LHCN-M2 (cell line): ENCODE measurements at regions not wholly inside any gene's neighbourhood (a gene's known extent, or its start where the extent isn't known, plus 50 kb on each side); places are given as distances from the start of the nearest gene placed in this dataset.
"Not testable (repeated sequence)": the region's sequence is repeated elsewhere in the genome, so short reads cannot be mapped to it uniquely, and the experiment has no call there.

ENCODE experiments used
- DNase-seq: peaks from one replicate; pipeline ENCODE4 v3.0.0-alpha.2; 2012; ENCODE audit warnings: low read depth

GRCh38 chr2:228526687-228527086 is 345.2 kb upstream of the SPHKAP start:
- DNase-seq = no peak

- no peak for DNase-seq
These were observed 341.5 kb upstream of the SPHKAP start for GRCh38 chr2:228522977-228523376.

- no peak for DNase-seq
These were observed 340.8 kb upstream of the SPHKAP start for GRCh38 chr2:228522276-228522675.

GRCh38 chr2:228519561-228519960 is 338.1 kb upstream of the SPHKAP start:
- DNase-seq = no peak

- DNase-seq = no peak
These were observed 334.5 kb upstream of the SPHKAP start for GRCh38 chr2:228516019-228516418.

GRCh38 chr2:228513480-228513879 is 332.0 kb upstream of the SPHKAP start:
- not testable (repeated sequence) for DNase-seq

GRCh38 chr2:228509021-228509420 is 327.5 kb upstream of the SPHKAP start:
- no peak for DNase-seq

GRCh38 chr2:228507870-228508269 is 326.4 kb upstream of the SPHKAP start:
- no peak for DNase-seq

- no peak for DNase-seq
These were observed 325.8 kb upstream of the SPHKAP start for GRCh38 chr2:228507231-228507824.

- no peak for DNase-seq
These were observed 322.2 kb upstream of the SPHKAP start for GRCh38 chr2:228503731-228504130.

DNA sequence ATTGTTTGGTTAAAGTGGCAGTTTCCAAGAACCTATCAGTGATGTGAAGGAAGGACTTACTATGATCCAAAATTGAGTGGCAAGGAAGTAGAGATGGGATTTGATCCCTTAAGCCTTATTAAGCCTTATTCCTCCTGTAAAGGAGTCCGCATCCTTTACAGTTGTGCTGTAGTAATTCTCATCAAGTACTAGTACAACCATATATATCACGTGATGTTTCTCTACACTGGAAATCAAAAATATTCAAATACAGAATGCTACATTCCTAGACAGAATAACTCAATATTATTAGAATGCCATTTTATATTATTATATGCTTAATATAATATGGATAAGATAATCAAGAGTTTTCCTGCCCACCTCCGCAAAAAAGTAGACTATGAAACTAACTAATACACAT is 312.4 kb upstream of the SPHKAP start:
- DNase-seq = no peak

- no peak for DNase-seq
These were observed 297.5 kb upstream of the SPHKAP start for GRCh38 chr2:228479014-228479413.

DNA sequence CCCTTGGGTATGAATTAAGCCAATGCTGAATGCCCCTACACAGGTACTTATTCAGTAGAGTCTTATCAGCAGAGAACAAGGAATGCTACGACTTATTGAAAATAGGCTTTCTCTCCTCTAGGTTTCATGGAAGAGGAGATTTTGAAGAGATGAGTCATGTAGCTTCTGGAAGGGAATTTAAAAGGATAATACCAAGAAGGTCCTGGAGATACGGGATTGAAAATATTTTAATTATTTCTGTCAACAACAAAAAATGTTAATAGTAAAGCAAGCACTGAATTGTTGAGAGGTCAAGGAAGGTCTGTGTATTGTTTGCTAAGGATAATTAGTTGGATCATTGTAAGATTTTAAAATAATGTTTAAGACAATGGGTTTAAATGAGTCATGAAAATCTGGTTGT is 293.0 kb upstream of the SPHKAP start:
- DNase-seq = no peak

DNA sequence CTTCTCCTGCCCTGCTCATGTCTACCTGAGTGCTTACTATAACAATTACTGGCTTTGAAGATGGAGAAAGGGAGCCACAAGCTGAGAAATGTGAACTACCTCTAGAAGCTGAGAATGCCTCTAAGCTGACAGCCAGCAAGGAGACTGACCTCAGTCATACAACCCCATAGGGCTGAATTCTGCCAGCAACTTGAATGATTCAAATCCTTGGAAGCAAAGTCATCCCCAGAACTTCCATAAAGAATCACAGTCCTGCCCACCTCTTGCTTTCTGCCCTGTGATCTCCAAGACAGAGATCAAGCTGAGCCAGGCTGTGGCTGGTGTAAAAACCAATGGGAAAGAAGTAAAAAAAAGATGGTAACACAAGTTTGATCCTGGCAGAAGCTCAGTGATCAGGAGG is 288.2 kb upstream of the SPHKAP start:
- DNase-seq = no peak

- DNase-seq = no peak
These were observed 285.4 kb upstream of the SPHKAP start for GRCh38 chr2:228466851-228467250.

- no peak for DNase-seq
These were observed 283.9 kb upstream of the SPHKAP start for GRCh38 chr2:228465408-228465807.

GRCh38 chr2:228458364-228458763 is 276.9 kb upstream of the SPHKAP start:
- no peak for DNase-seq

DNA sequence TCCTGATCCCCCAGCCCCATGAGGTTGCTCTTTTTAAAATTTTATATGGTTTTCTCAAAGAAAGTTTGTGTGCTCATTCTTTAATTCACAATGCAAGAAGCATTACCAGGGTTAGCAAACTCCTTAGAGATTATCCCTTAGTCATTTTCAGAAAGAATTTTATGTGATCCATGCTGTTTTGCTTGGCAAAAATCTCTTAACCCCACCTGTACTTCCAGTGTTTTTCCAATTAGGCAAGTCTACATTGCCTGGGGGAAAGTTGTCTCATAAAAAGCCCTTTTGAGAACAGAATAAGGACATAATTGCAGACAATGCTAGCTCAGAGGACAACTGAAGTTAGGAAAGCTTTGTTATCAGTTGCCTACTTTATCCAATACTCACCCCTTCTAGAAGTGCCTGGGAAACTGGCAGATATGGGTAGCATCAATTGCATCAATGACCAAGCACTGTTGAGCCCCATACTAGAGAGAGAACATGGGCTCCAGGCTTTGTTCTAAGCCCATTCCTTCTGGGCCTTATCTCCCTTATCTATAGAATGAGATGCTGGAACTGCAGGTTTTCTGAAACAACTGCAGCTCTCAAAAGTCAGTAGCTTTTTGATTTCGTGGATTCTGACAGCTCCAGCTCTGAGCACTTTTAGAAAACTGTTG is 265.9 kb upstream of the SPHKAP start:
- DNase-seq = no peak

GRCh38 chr2:228446734-228447133 is 265.2 kb upstream of the SPHKAP start:
- DNase-seq = peak; percentile 15

DNA sequence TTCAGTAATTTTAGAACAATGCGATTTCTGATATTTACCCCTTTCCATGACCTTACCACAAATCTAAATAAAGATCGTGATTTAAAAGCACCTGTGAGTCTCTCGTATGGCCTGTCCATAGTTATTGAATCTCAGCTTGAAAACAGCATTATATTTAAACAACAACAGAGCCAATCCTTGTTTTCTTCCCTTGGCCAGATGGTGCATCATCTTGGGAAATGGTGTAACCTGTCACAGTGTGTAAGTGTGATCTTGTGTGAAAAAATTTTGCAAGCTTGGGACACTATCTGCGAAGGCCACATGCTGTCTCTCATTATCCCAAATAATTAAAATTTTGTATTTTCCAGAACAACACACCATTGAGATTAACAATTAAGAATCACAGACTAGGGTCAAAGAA is 262.7 kb upstream of the SPHKAP start:
- DNase-seq = no peak

DNA sequence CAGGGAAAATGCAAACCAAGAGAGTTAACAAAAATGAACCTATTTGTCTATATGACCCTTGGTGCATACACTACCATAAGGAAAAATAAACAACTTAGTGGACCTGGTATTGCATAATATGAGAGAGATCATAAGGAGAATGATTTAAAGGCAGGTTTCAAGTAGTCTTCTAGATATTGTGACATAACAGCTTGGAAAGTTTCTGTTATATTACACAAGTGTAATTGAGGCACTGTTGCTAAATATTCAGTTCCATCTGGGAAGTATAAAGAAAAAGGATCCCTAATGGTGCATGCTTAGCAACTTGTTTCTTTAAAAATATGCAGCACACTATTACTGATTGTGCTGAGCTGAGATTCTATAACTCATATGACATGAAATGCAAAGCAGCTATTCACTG is 252.2 kb upstream of the SPHKAP start:
- no peak for DNase-seq

DNA sequence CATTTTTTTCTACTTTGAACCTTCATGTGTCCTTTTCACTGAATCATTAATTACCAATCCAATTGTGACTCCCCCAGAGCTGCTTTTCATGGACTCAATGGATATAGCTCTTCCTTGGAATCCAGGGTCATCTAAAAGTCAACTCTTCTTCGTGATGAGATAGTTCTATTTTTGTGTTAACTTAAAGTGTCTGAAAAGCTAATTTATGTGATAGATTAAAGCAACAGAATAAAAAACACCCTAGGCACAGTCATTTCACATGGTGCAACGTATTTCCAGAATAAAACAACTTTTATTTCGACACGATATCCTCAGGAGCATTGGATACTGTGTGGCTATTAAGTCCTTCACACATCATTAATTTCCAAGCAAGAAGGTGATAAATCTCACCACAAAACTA is 250.6 kb upstream of the SPHKAP start:
- DNase-seq = no peak

DNA sequence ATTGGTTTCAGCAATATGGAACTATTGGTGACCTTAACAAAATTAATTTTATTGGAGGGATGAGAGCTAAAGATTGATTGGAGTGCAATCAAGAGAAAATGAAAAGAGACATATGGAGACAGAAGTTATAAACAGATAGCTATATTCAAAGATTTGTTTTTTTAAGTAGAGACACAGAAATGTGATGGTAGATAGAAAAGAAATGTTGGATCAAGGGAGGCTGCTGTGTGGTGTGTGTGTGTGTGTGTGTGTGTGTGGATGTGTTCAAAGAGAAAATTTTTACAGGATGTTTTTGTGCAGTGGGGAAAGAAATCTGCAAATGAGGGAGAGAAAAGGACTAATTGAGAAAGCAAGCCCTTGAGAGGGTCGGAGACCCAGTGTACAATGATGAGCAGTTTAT is 249.5 kb upstream of the SPHKAP start:
- no peak for DNase-seq
